ENCODE measurements at regions not wholly inside any gene's neighbourhood (a gene's known extent, or its start where the extent isn't known, plus 50 kb on each side); places are given as distances from the start of the nearest gene placed in this dataset.

- H3K4me3 ChIP-seq: no peak overlapping the region
- H3K36me3 ChIP-seq: no peaks in the 10 kb centered on the region
- no peaks in the 10 kb centered on the region for H3K4me1 ChIP-seq
- DNase-seq (ENCODE audit: low spot score): no peak
- no peaks in the 10 kb centered on the region for H3K27me3 ChIP-seq
- peaks cover 0 to 6% of the 10 kb centered on the region in 2 donors for H3K9me3 ChIP-seq
- no peak for TF ChIP-seq CTCF (IDR thresholded peaks at IDR 0.05)
- no peak overlapping the region for H3K27ac ChIP-seq
These were observed 223.5 kb upstream of the NUDT4 start for GRCh38 chr12:93154096-93154728.

- TF ChIP-seq CTCF (IDR thresholded peaks at IDR 0.05): no peak
- Histone ChIP-seq H3K4me1 (no peaks in the 10 kb centered on the region), H3K27ac (no peak overlapping the region), H3K36me3 (no peaks in the 10 kb centered on the region), H3K9me3 (peaks cover 0 to 6% of the 10 kb centered on the region in 2 donors), H3K27me3 (no peaks in the 10 kb centered on the region), H3K4me3 (no peak overlapping the region)
- DNase-seq (ENCODE audit: low spot score): no peak
These were observed 222.8 kb upstream of the NUDT4 start for GRCh38 chr12:93154753-93155480.

GRCh38 chr12:93156086-93156716 lies 221.5 kb upstream of the NUDT4 start:
- no peak overlapping the region for H3K27ac ChIP-seq

GRCh38 chr12:93157279-93157678 lies 220.4 kb upstream of the NUDT4 start:
- Histone ChIP-seq H3K36me3 (no peaks in the 10 kb centered on the region), H3K9me3 (peaks cover 0 to 6% of the 10 kb centered on the region in 2 donors), H3K27ac (no peak overlapping the region), H3K4me3 (no peak overlapping the region), H3K27me3 (no peaks in the 10 kb centered on the region), H3K4me1 (no peaks in the 10 kb centered on the region)
- DNase-seq (ENCODE audit: low spot score): no peak
- TF ChIP-seq CTCF (IDR thresholded peaks at IDR 0.05): no peak

More at GRCh38 chr12:93156086-93156716, 221.5 kb upstream of the NUDT4 start:
- no peaks in the 10 kb centered on the region for H3K36me3 ChIP-seq
- no peaks in the 10 kb centered on the region for H3K27me3 ChIP-seq
- DNase-seq (ENCODE audit: low spot score): no peak
- no peak overlapping the region for H3K4me3 ChIP-seq
- no peaks in the 10 kb centered on the region for H3K4me1 ChIP-seq
- no peak for TF ChIP-seq CTCF (IDR thresholded peaks at IDR 0.05)
- H3K9me3 ChIP-seq: peaks cover 0 to 6% of the 10 kb centered on the region in 2 donors

GRCh38 chr12:93158065-93158843 lies 219.5 kb upstream of the NUDT4 start:
- H3K9me3 ChIP-seq: peaks cover 0 to 6% of the 10 kb centered on the region in 2 donors
- no peak overlapping the region for H3K4me3 ChIP-seq
- DNase-seq (ENCODE audit: low spot score): no peak
- no peaks in the 10 kb centered on the region for H3K36me3 ChIP-seq
- no peak for TF ChIP-seq CTCF (IDR thresholded peaks at IDR 0.05)
- H3K27ac ChIP-seq: no peak overlapping the region
- no peaks in the 10 kb centered on the region for H3K27me3 ChIP-seq
- no peaks in the 10 kb centered on the region for H3K4me1 ChIP-seq
